ENCODE measurements at regions not wholly inside any gene's neighbourhood (a gene's known extent, or its start where the extent isn't known, plus 50 kb on each side); places are given as distances from the start of the nearest gene placed in this dataset.

GRCh38 chr11:22006901-22007300 lies 186.0 kb upstream of the ANO5 start:
- no peak for DNase-seq (ENCODE audit: low read depth)
- H3K4me3 ChIP-seq (ENCODE audit: control insufficient read depth, low read depth, low read length), result no peak overlapping the region
- TF ChIP-seq CTCF (conservative IDR thresholded peaks at IDR 0.05; ENCODE audit: control insufficient read depth, insufficient read depth, low read depth, low read length), result no peak

GRCh38 chr11:22031791-22032190 lies 161.1 kb upstream of the ANO5 start:
- no peak for DNase-seq (ENCODE audit: low read depth)
- no peak overlapping the region for H3K4me3 ChIP-seq (ENCODE audit: control insufficient read depth, low read depth, low read length)
- TF ChIP-seq CTCF (conservative IDR thresholded peaks at IDR 0.05; ENCODE audit: control insufficient read depth, insufficient read depth, low read depth, low read length), result no peak

GRCh38 chr11:22037505-22037904 lies 155.4 kb upstream of the ANO5 start:
- no peak overlapping the region for H3K4me3 ChIP-seq (ENCODE audit: control insufficient read depth, low read depth, low read length)
- no peak for TF ChIP-seq CTCF (conservative IDR thresholded peaks at IDR 0.05; ENCODE audit: control insufficient read depth, insufficient read depth, low read depth, low read length)
- no peak for DNase-seq (ENCODE audit: low read depth)

- no peak for DNase-seq (ENCODE audit: low read depth)
- no peak for TF ChIP-seq CTCF (conservative IDR thresholded peaks at IDR 0.05; ENCODE audit: control insufficient read depth, insufficient read depth, low read depth, low read length)
Measured at GRCh38 chr11:22041039-22041438, 151.8 kb upstream of the ANO5 start.

GRCh38 chr11:22042081-22042480 lies 150.8 kb upstream of the ANO5 start:
- no peak overlapping the region for H3K4me3 ChIP-seq (ENCODE audit: control insufficient read depth, low read depth, low read length)
- no peak for DNase-seq (ENCODE audit: low read depth)
- TF ChIP-seq CTCF (conservative IDR thresholded peaks at IDR 0.05; ENCODE audit: control insufficient read depth, insufficient read depth, low read depth, low read length), result no peak

More at GRCh38 chr11:22041039-22041438, 151.8 kb upstream of the ANO5 start:
- no peak overlapping the region for H3K4me3 ChIP-seq (ENCODE audit: control insufficient read depth, low read depth, low read length)

GRCh38 chr11:22044126-22044525 lies 148.8 kb upstream of the ANO5 start:
- TF ChIP-seq CTCF (conservative IDR thresholded peaks at IDR 0.05; ENCODE audit: control insufficient read depth, insufficient read depth, low read depth, low read length), result no peak
- DNase-seq (ENCODE audit: low read depth), result no peak
- no peak overlapping the region for H3K4me3 ChIP-seq (ENCODE audit: control insufficient read depth, low read depth, low read length)

GRCh38 chr11:22049276-22049675 lies 143.6 kb upstream of the ANO5 start:
- no peak overlapping the region for H3K4me3 ChIP-seq (ENCODE audit: control insufficient read depth, low read depth, low read length)
- no peak for DNase-seq (ENCODE audit: low read depth)
- TF ChIP-seq CTCF (conservative IDR thresholded peaks at IDR 0.05; ENCODE audit: control insufficient read depth, insufficient read depth, low read depth, low read length), result no peak
